ENCODE measurements at regions not wholly inside any gene's neighbourhood (a gene's known extent, or its start where the extent isn't known, plus 50 kb on each side); places are given as distances from the start of the nearest gene placed in this dataset.

GRCh38 chrX:40360557-40360956, 220.2 kb upstream of the ATP6AP2 start:
- Histone ChIP-seq H3K4me3 (ENCODE audit: low read depth, low read length) (no peak overlapping the region), H3K36me3 (ENCODE audit: control insufficient read depth, insufficient read depth, low read length) (no peaks in the 10 kb centered on the region), H3K27me3 (ENCODE audit: control insufficient read depth, insufficient read depth, low read length) (no peaks in the 10 kb centered on the region)
- no peak for TF ChIP-seq CTCF (IDR thresholded peaks at IDR 0.05; ENCODE audit: insufficient read depth, low read length, poor library complexity, severe bottlenecking)
- DNase-seq (ENCODE audit: low read depth) = no peak

- no peak for DNase-seq (ENCODE audit: low read depth)
- Histone ChIP-seq H3K36me3 (ENCODE audit: control insufficient read depth, insufficient read depth, low read length) (no peaks in the 10 kb centered on the region), H3K4me3 (ENCODE audit: low read depth, low read length) (no peak overlapping the region), H3K27me3 (ENCODE audit: control insufficient read depth, insufficient read depth, low read length) (no peaks in the 10 kb centered on the region)
- no peak for TF ChIP-seq CTCF (IDR thresholded peaks at IDR 0.05; ENCODE audit: insufficient read depth, low read length, poor library complexity, severe bottlenecking)
Observed at GRCh38 chrX:40359593-40359992, 221.2 kb upstream of the ATP6AP2 start.

- Histone ChIP-seq H3K27me3 (ENCODE audit: control insufficient read depth, insufficient read depth, low read length) (no peaks in the 10 kb centered on the region), H3K36me3 (ENCODE audit: control insufficient read depth, insufficient read depth, low read length) (no peaks in the 10 kb centered on the region), H3K4me3 (ENCODE audit: low read depth, low read length) (no peak overlapping the region)
- no peak for TF ChIP-seq CTCF (IDR thresholded peaks at IDR 0.05; ENCODE audit: insufficient read depth, low read length, poor library complexity, severe bottlenecking)
- no peak for DNase-seq (ENCODE audit: low read depth)
Observed at GRCh38 chrX:40358994-40359393, 221.8 kb upstream of the ATP6AP2 start.

GRCh38 chrX:40349251-40349650, 231.5 kb upstream of the ATP6AP2 start:
- no peak for TF ChIP-seq CTCF (IDR thresholded peaks at IDR 0.05; ENCODE audit: insufficient read depth, low read length, poor library complexity, severe bottlenecking)
- no peak for DNase-seq (ENCODE audit: low read depth)
- Histone ChIP-seq H3K27me3 (ENCODE audit: control insufficient read depth, insufficient read depth, low read length) (no peaks in the 10 kb centered on the region), H3K36me3 (ENCODE audit: control insufficient read depth, insufficient read depth, low read length) (no peaks in the 10 kb centered on the region), H3K4me3 (ENCODE audit: low read depth, low read length) (no peak overlapping the region)

- Histone ChIP-seq H3K4me3 (ENCODE audit: low read depth, low read length) (no peak overlapping the region), H3K36me3 (ENCODE audit: control insufficient read depth, insufficient read depth, low read length) (no peaks in the 10 kb centered on the region), H3K27me3 (ENCODE audit: control insufficient read depth, insufficient read depth, low read length) (no peaks in the 10 kb centered on the region)
- DNase-seq (ENCODE audit: low read depth) = no peak
- no peak for TF ChIP-seq CTCF (IDR thresholded peaks at IDR 0.05; ENCODE audit: insufficient read depth, low read length, poor library complexity, severe bottlenecking)
Observed at GRCh38 chrX:40346379-40346778, 234.4 kb upstream of the ATP6AP2 start.

- H3K36me3 ChIP-seq (ENCODE audit: control insufficient read depth, insufficient read depth, low read length) = no peaks in the 10 kb centered on the region
- DNase-seq (ENCODE audit: low read depth) = no peak
- no peak overlapping the region for H3K4me3 ChIP-seq (ENCODE audit: low read depth, low read length)
- TF ChIP-seq CTCF (IDR thresholded peaks at IDR 0.05; ENCODE audit: insufficient read depth, low read length, poor library complexity, severe bottlenecking) = no peak
- H3K27me3 ChIP-seq (ENCODE audit: control insufficient read depth, insufficient read depth, low read length) = no peaks in the 10 kb centered on the region
Observed at GRCh38 chrX:40343319-40343718, 237.5 kb upstream of the ATP6AP2 start.
